Caco-2 (cell line): ENCODE measurements at regions not wholly inside any gene's neighbourhood (a gene's known extent, or its start where the extent isn't known, plus 50 kb on each side); places are given as distances from the start of the nearest gene placed in this dataset.

ENCODE experiments used
- BruUV-seq: library from RNA; stranded (reverse); fragments of 400-500 nt; replicated peaks from 2 replicates; lab custom pipeline; 2021; lab: Mats Ljungman, UMichigan
- CTCF ChIA-PET: fragments of 300-600 bp; sonication (Branson Sonifier 250); formaldehyde crosslinking; loops from one replicate; lab custom pipeline; 2022; ENCODE audit warnings: antibody characterized with exemption; lab: Charles Lee
- POLR2A ChIA-PET: fragments of 300-600 bp; sonication (Branson Sonifier 250); formaldehyde crosslinking; loops from one replicate; lab custom pipeline; 2022; ENCODE audit warnings: antibody characterized with exemption; lab: Charles Lee
- DNase-seq, 2 experiments: peaks; one replicate each; pipeline versions ENCODE4 v3.0.0 to v3.0.0-alpha.2; 2020 to 2022
- H3K27me3 ChIP-seq: replicated peaks from 2 replicates; pipeline ENCODE4 v1.6.0; 2011; ENCODE audit warnings: low read length; ENCODE audit not compliant: control insufficient read depth, insufficient read depth
- H3K36me3 ChIP-seq: 2 replicates; pipeline ENCODE4 v1.5.1; 2011; ENCODE audit warnings: low read length; ENCODE audit not compliant: control insufficient read depth, insufficient read depth
- H3K4me1 ChIP-seq: fragments of 250-450 bp; sonication (Bioruptor Pico); 2 replicates; pipeline ENCODE4 v1.5.1; 2020; ENCODE audit warnings: mild to moderate bottlenecking
- H3K4me3 ChIP-seq: 2 replicates; pipeline ENCODE4 v1.5.1; 2011; ENCODE audit warnings: low read depth, mild to moderate bottlenecking, control low read depth, low read length
- H3K9me3 ChIP-seq: fragments of 250-450 bp; sonication (Bioruptor Pico); 2 replicates; pipeline ENCODE4 v1.5.1; 2020; ENCODE audit warnings: mild to moderate bottlenecking, moderate library complexity
- H3K27ac Mint-ChIP-seq: one replicate; pipeline ENCODE4 v1.8.0; 2022; ENCODE audit warnings: mixed read lengths; ENCODE audit not compliant: unreplicated experiment
- H3K27me3 Mint-ChIP-seq: one replicate; pipeline ENCODE4 v1.8.0; 2022; ENCODE audit warnings: mixed read lengths; ENCODE audit not compliant: insufficient read depth, unreplicated experiment
- H3K36me3 Mint-ChIP-seq: one replicate; pipeline ENCODE4 v1.8.0; 2022; ENCODE audit warnings: mild to moderate bottlenecking, mixed read lengths; ENCODE audit not compliant: insufficient read depth, unreplicated experiment
- H3K4me1 Mint-ChIP-seq: one replicate; pipeline ENCODE4 v1.8.0; 2022; ENCODE audit warnings: low read depth, mixed read lengths; ENCODE audit not compliant: unreplicated experiment
- H3K4me3 Mint-ChIP-seq: one replicate; pipeline ENCODE4 v1.8.0; 2022; ENCODE audit warnings: mild to moderate bottlenecking, moderate library complexity, mixed read lengths; ENCODE audit not compliant: unreplicated experiment
- H3K9me3 Mint-ChIP-seq: one replicate; pipeline ENCODE4 v1.8.0; 2022; ENCODE audit warnings: mixed read lengths; ENCODE audit not compliant: unreplicated experiment
- CTCF ChIP-seq, 2 experiments: fragments of 200-600 bp in 1 of 2; IDR thresholded peaks; 1 replicate in 1 of 2; 2 replicates in 1 of 2; pipeline versions ENCODE4 v1.5.1 to v1.8.0; 2011 to 2022; ENCODE audit warnings: antibody characterized with exemption in 1 of 2, control low read depth in 1 of 2, inconsistent platforms in 1 of 2, low read depth in 1 of 2, low read length in 1 of 2, mild to moderate bottlenecking in 1 of 2, moderate library complexity in 1 of 2; ENCODE audit not compliant: insufficient read depth in 1 of 2, severe bottlenecking in 1 of 2, unreplicated experiment in 1 of 2
- intact Hi-C: fragments of 100-400 bp; cut with micrococcal nuclease; formaldehyde crosslinking; loops from one replicate; pipeline ENCODE4 v1.10.0; 2022; ENCODE audit not compliant: unreplicated experiment

DNA sequence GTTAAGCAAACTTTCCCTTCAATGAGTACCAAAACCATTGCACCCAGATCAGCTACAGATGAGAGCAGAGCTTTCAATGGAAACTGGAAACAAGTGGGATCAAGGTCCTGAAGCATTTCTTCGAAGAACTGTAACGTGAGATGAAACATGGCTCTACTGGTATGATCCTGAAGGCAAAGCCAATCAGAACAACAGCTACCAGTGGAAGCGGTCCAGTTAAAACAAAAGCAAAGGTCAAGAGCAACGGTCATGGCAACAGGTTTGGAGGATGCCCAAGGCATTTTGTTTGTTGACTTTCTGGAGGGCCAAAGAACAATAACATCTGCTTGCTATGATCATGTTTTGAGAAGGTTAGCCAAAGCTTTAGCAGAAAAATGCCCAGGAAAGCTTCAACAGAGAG is 137.9 kb upstream of the CPSF6 start:
- no peak overlapping the region for H3K4me3 ChIP-seq
- no peak for TF ChIP-seq CTCF (IDR thresholded peaks at IDR 0.05; ENCODE audit: insufficient read depth in 1 of 2, low read depth in 1 of 2, low read length in 1 of 2, severe bottlenecking in 1 of 2, unreplicated experiment in 1 of 2)
- Mint-ChIP-seq H3K27ac (no peak overlapping the region), H3K27me3 (peaks cover 3% of the 10 kb centered on the region), H3K4me3 (no peak overlapping the region), H3K9me3 (no peaks in the 10 kb centered on the region), H3K4me1 (peaks cover 14% of the 10 kb centered on the region), H3K36me3 (no peaks in the 10 kb centered on the region)
- no peak for DNase-seq
- H3K36me3 ChIP-seq: no peaks in the 10 kb centered on the region
- no TSS peak for BruUV-seq
- H3K9me3 ChIP-seq: no peaks in the 10 kb centered on the region
- CTCF ChIA-PET: no interaction called here
- H3K27me3 ChIP-seq: no peaks in the 10 kb centered on the region
- peaks cover 20% of the 10 kb centered on the region for H3K4me1 ChIP-seq
- intact Hi-C loops: no loop called here
- POLR2A ChIA-PET: no interaction called here

GRCh38 chr12:69102856-69103255 is 136.5 kb upstream of the CPSF6 start:
- Histone ChIP-seq H3K27me3 (no peaks in the 10 kb centered on the region), H3K4me3 (no peak overlapping the region), H3K9me3 (no peaks in the 10 kb centered on the region), H3K4me1 (peaks cover 20% of the 10 kb centered on the region), H3K36me3 (no peaks in the 10 kb centered on the region)
- Mint-ChIP-seq H3K36me3 (peaks cover under 1% of the 10 kb centered on the region), H3K27me3 (peaks cover 3% of the 10 kb centered on the region), H3K4me3 (no peak overlapping the region), H3K9me3 (no peaks in the 10 kb centered on the region), H3K4me1 (peaks cover 14% of the 10 kb centered on the region), H3K27ac (no peak overlapping the region)
- no peak for TF ChIP-seq CTCF (IDR thresholded peaks at IDR 0.05; ENCODE audit: insufficient read depth in 1 of 2, low read depth in 1 of 2, low read length in 1 of 2, severe bottlenecking in 1 of 2, unreplicated experiment in 1 of 2)
- no peak for DNase-seq
- ChIA-PET CTCF (no interaction called here), POLR2A (interaction anchor here (0.6 kb wide), 1 partner anchor 204 kb away, joined by 3 read pairs; no protein-coding TSS in a partner anchor)
- BruUV-seq: no TSS peak
- intact Hi-C loops: no loop called here

DNA sequence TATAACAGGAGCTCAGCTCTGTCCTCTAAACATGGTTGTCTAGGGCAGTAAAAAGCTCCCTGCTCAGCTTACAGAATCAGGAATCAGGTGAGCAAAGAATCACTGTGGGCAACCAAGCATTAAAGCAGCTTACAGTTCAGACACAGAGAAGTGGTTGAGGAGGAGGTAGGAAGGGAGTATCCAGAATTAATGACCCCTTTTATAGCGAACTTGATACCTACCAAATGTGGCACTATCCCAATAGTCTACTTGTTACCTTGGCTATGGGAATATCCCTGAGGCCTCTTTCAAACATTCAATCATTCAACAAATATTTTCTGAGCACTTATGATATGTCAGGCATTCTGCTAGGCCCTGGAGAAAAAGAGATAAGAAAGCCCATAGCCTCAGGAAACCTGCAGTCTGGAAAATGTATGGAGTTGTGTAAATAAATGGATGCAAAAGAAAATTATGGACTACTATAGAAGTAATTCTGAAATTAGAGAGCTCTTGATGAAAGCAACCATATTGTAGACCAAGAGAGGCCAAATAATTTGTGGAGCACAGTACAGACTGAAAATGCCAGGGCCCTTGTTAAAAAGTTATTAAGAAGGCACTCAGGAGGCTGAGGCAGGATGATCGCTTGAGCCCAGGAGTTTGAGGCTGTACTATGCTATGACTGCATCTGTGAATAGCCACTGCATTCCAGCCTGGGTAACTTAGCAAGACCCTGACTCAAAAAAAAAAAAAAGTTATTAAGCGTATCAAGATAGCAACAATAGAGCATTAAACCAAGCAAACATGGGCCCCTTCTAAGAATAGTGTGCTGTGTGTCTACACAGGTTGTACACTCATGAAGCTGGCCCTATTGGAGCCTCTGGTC is 134.0 kb upstream of the CPSF6 start:
- H3K27ac Mint-ChIP-seq: peak overlapping the region; percentile 85
- H3K9me3 Mint-ChIP-seq: peaks cover 13% of the 10 kb centered on the region
- no peak overlapping the region for H3K4me3 Mint-ChIP-seq
- DNase-seq: no peak
- peaks cover 6% of the 10 kb centered on the region for H3K36me3 Mint-ChIP-seq
- no peaks in the 10 kb centered on the region for H3K27me3 Mint-ChIP-seq
- no peaks in the 10 kb centered on the region for H3K36me3 ChIP-seq
- ChIA-PET CTCF (interaction anchor here (0.7 kb wide), 1 partner anchor 40 kb away, joined by 3 read pairs; no protein-coding TSS in a partner anchor), POLR2A (no interaction called here)
- peaks cover 28% of the 10 kb centered on the region for H3K4me1 Mint-ChIP-seq
- no TSS peak for BruUV-seq
- H3K4me3 ChIP-seq: no peak overlapping the region
- intact Hi-C loops: no loop called here
- no peaks in the 10 kb centered on the region for H3K9me3 ChIP-seq
- H3K4me1 ChIP-seq: peaks cover 20% of the 10 kb centered on the region
- no peaks in the 10 kb centered on the region for H3K27me3 ChIP-seq
- TF ChIP-seq CTCF (IDR thresholded peaks at IDR 0.05; ENCODE audit: insufficient read depth in 1 of 2, low read depth in 1 of 2, low read length in 1 of 2, severe bottlenecking in 1 of 2, unreplicated experiment in 1 of 2): no peak
